KBM-7 (cell line): ENCODE measurements at regions not wholly inside any gene's neighbourhood (a gene's known extent, or its start where the extent isn't known, plus 50 kb on each side); places are given as distances from the start of the nearest gene placed in this dataset.

Experiments
- DNase-seq: peaks from one replicate; pipeline ENCODE4 v3.0.0-alpha.2; 2015
- in situ Hi-C: fragments of 300-500 bp; cut with MboI; formaldehyde crosslinking; loops from 2 replicates; pipeline ENCODE4 v1.14.3; 2020; ENCODE audit warnings: low sequenced_read_pairs, low pct_unique_long_range_greater_than_20kb, mixed read lengths

DNA sequence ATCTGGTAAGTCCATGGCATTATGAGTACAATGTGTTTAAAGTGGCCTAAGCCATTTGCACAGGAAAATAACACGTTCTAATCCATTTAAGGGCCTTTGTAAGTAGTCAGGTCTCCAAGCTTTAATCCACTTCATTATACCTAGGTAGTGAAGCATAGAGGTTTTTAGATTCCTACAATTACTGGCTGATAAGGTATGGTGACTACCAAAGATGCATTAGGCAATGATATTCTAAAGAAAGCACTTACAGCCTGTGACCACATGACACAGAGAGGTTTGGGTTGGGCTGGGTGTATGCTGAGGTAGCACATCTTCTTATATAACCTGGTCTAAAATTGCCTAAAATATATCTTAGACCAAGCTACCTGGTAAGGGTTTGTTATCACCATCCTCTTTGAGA is 504.4 kb downstream of the TFAP2B start:
- in situ Hi-C loops, result no loop called here
- DNase-seq, result no peak

DNA sequence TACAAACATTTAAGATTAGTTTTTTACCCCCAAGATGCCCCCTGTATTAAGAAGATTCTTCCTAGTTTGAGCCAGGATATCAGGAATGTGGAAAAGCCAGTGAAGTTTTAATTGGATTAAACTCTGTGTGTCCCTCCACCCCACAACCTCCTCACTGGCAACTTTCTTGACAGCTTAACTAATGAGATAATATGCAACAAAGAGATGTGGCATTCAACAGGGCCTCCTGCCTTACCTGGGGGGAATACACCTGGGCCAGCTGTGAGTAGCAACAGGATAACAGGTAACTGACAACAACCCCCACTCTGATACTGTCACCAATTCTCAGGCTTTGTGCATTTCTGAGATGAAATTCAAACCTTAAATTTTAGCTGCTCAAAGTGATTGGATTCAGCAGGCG is 512.3 kb downstream of the TFAP2B start:
- DNase-seq, result no peak
- in situ Hi-C loops, result no loop called here

GRCh38 chr6:51335543-51335942 is 516.9 kb downstream of the TFAP2B start:
- in situ Hi-C loops, result no loop called here
- DNase-seq, result no peak

GRCh38 chr6:51336185-51336584 is 517.5 kb downstream of the TFAP2B start:
- in situ Hi-C loops, result no loop called here

DNA sequence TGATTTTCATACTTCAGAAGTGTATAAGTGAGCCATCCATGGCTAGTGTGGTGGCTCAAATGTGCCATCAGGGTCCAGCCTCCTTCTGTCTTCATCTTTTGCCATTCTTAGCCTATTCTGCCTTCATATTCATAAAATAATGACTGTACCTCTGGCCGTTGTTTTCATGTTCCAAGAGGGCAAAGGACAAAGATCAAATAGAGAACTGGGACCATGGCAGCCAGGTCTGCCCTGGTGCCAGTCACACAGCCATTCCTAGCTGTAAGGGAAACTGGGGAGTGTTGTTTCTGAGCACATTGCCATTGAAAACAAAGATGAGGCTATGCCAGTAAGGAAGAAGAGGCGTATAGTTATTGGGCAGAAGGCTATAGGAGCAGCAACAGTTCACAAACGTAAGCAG is 518.6 kb downstream of the TFAP2B start:
- in situ Hi-C loops, result no loop called here
- DNase-seq, result no peak

More at GRCh38 chr6:51336185-51336584, 517.5 kb downstream of the TFAP2B start:
- no peak for DNase-seq

DNA sequence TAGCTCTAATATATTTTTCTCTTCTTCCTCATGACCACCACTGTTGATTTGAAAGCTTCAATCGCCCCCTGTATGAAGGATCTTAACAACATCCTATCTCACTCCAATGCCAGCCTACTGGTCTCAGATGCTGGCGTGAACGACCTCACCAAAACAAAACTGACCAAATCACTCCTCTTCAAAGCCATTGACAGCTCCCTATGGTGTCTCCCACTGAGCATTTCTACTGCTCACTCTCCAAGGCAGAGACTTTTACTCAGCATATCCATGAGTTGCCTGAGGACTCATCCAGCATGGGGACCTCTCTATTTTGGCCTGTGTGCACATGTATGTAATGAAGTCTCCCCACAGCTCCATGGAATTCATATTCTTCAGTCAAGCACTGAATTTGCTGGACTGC is 520.4 kb downstream of the TFAP2B start:
- in situ Hi-C loops, result no loop called here
- no peak for DNase-seq

GRCh38 chr6:51339728-51340127 is 521.1 kb downstream of the TFAP2B start:
- DNase-seq, result no peak
- in situ Hi-C loops, result no loop called here

DNA sequence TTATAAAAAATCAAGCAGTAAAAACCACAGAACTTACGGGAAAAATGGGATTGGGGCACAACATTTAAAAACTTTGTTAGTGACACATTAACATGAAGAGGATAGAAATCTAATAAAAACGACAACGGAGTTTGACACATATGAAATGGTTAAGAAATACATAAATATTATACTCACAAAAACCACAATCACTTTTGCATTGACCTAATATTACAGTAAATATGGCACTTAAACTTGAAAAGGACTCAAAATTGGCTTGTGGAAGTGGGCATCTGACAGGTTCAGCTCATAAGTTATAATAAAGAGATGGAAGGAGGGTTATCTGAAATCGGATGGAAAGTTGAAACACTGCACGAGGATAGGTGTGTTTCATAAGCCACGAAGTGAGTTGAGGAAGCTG is 523.7 kb downstream of the TFAP2B start:
- in situ Hi-C loops, result no loop called here
- DNase-seq, result no peak

GRCh38 chr6:51349857-51350256 is 531.2 kb downstream of the TFAP2B start:
- in situ Hi-C loops, result no loop called here
- DNase-seq, result no peak

- in situ Hi-C loops, result no loop called here
- peak; percentile 14 for DNase-seq
These were observed 531.7 kb downstream of the TFAP2B start for GRCh38 chr6:51350308-51350904.

DNA sequence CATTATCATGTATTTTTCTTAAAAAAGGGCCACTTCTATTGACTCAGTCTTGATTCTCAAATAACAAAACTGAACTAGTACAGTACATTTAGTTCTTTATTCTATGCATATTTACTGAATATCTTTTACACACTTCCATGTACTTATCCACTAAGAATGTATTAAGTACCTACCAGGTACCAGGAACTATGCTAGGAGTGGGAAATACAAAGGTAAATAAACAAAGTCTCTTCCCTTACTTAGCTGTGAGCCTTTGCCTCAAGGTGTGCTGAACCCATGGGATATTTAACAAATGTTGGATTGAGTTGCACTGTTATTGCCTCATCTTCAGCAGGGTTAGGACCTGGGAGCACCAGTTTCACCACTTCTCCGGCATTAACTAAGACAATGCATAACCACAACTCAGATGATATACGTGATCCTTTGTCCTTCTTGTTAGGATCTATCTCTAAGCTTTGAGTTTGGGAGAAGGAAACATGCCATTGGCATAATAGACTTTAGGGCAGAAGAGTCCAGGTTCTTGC is 533.9 kb downstream of the TFAP2B start:
- DNase-seq, result no peak
- in situ Hi-C loops, result no loop called here

- DNase-seq, result no peak
- in situ Hi-C loops, result no loop called here
These were observed 541.6 kb downstream of the TFAP2B start for GRCh38 chr6:51360287-51360686.

GRCh38 chr6:51365566-51365965 is 546.9 kb downstream of the TFAP2B start:
- DNase-seq, result no peak
- in situ Hi-C loops, result no loop called here

DNA sequence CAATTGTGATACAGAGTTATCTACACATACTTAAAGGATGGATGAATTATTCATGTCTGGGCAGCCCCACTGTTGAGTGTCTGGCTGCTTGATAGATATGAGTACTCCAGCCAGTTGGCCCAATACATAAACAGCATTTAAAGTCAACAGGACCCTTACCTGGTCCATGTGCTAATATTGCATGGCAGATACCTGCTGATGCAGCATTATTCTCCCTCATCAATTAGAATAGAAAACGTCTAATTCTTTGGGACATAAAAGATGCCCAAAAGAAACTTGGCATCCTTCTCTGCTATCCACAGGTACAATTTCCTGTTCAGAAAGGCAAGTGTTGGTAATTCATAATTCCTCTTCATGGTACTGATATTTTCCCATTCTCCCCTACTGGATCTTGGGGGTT is 550.8 kb downstream of the TFAP2B start:
- no peak for DNase-seq
- in situ Hi-C loops, result no loop called here

DNA sequence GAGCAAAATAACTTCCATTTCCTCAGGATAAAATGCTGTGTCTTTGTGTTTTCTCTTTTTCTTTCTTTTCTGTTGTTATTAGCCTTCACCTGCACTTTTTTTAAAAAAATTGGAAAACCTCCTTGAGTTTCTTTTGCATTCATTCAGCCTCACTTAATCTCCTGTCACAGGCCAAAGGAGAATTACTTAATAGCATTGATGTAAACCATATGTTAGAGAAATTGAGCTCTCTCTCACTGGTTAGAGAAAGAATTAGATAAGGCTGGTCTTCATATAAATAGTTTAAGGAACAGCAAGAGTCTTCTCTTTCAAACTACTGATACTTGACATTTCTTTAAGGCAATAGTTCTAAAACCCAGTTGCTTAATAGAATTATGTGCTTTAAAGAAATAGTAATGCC is 564.2 kb downstream of the TFAP2B start:
- DNase-seq, result no peak
- in situ Hi-C loops, result no loop called here

- DNase-seq, result no peak
- in situ Hi-C loops, result no loop called here
These were observed 566.1 kb downstream of the TFAP2B start for GRCh38 chr6:51384736-51385135.

GRCh38 chr6:51386347-51386836 is 567.7 kb downstream of the TFAP2B start:
- no peak for DNase-seq
- in situ Hi-C loops, result no loop called here

GRCh38 chr6:51387907-51388306 is 569.2 kb downstream of the TFAP2B start:
- in situ Hi-C loops, result no loop called here
- DNase-seq, result no peak

DNA sequence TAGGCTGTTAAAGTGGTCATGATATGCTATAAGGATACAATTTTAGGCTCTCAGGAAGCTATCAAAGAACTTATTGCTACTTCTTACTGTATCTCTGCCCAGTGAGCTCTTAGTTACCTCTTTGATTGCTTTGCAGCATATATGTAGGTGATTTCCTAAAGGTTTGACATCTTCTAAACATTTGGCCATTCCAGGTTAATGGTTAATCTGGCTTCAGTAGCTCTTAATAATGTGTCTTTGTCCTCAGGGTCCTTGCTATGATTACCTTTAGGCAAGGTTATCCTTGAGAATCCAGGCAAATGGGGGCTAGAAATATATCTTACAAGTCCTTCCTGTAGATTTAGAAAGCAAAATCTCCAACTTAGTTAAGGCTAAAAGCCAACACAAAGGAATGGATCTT is 575.4 kb downstream of the TFAP2B start:
- no peak for DNase-seq
- in situ Hi-C loops, result no loop called here

DNA sequence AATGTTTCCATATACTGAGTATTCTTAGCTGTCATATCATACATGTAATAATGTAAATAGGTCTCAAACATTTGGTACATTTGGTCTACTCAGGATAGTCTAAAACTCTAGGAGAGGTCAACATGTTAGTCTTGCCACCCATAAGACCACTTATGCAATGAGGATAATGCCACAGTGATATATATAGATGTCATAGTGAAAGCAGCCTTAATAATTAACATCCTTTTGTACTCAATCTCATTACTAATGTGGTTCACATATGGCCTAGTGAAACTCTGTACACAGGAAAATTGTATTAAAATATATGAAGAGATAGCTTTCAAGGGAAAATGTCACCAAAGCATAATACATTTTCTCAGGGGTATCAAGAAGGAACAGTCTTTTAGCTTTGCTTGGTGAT is 577.9 kb downstream of the TFAP2B start:
- in situ Hi-C loops, result no loop called here
- DNase-seq, result no peak

GRCh38 chr6:51398064-51398705 is 579.5 kb downstream of the TFAP2B start:
- peak; percentile 4 for DNase-seq

More at GRCh38 chr6:51398064-51398705, 579.5 kb downstream of the TFAP2B start:
- in situ Hi-C loops, result no loop called here
